ENCODE measurements at regions not wholly inside any gene's neighbourhood (a gene's known extent, or its start where the extent isn't known, plus 50 kb on each side); places are given as distances from the start of the nearest gene placed in this dataset.

DNA sequence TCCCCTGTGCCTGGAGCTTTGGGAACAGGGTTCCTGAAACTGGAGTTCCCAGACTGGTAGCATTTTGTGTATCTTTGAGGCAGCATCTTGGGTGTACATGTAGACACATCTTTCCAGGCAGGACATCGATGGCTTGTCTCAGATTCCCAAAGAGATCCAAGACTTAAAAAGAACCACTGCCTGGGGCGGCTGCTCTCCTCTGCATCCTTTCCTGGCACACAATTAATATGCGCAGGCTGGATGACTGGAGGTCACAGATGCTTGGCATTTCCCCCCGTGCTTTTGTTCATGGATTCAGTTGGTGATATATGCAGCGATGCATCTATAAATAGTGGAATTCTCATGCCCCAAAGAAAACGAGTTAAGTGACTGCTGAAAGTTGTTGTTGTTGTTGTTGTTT, 80.5 kb downstream of the CLDN34 start:
- no peak for DNase-seq

- DNase-seq = no peak
Measured at GRCh38 chrX:10048076-10048475, 80.9 kb downstream of the CLDN34 start.

DNA sequence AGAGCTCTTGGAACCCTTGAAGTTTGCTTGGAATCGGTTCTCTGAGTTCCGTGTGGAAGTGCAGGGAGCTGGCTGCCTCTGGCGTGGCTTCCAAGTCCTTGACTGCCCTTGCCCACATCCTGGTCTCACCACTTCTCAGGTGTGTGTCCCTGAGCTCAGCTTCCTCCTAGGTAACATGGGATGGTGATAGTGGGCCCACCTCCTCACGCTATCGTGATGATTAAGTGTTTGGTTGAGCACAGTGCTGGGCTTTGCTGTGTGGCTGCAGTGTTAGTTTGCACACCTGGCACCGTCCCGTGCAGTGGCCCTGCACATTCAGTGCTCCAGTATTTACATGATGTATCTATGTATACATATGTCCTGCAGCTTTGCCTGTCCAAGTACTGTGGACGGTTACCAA, 81.5 kb downstream of the CLDN34 start:
- DNase-seq = no peak

DNA sequence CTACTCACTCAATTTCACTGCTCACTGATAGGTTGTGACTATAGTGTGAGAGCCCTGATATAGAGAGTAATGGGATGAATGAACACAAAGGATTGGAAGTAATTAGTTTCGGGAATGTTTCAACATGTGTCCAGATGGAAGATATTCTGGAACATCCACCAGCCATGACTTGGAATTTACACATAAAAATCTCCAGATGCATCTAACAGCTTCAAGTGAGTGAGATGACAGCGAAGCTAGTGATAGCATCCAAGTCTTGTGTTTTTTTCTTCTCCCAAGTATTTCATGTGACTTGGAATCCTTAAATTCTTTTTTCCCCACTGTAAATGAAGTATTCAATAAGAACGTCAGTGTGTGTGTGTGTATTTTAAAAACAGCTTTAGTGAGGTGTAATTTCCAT, 82.1 kb downstream of the CLDN34 start:
- DNase-seq = no peak

GRCh38 chrX:10050481-10050880, 83.3 kb downstream of the CLDN34 start:
- no peak for DNase-seq

DNA sequence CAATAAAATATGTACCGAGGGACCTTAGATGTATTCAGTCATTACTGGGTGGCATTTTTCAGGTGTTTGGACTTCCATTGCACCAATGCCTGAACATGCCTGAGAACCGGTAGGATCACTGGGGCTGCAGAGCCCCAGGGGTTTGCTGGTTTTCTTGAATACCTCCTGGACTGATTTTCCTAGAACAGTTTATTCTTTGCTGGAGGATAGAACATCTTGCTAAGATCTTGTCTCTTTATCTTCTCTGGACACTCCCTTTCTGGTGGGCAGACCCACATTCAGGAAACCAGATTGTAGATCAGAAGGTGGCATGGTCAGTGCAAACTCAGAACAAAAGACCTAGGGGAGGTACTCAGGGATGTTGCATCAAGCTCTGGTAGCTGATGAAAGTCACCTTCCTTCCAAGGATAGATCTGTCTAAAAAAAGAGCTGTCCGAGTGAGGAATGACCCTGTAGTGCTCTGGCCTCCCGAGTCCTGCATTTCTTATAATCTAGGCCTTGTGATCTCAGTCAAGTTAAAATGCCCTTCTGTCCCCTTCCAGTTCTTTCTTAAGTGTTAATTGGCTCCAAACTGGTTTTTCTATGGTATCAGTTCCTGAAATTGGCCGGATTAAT, 84.8 kb downstream of the CLDN34 start:
- no peak for DNase-seq

DNA sequence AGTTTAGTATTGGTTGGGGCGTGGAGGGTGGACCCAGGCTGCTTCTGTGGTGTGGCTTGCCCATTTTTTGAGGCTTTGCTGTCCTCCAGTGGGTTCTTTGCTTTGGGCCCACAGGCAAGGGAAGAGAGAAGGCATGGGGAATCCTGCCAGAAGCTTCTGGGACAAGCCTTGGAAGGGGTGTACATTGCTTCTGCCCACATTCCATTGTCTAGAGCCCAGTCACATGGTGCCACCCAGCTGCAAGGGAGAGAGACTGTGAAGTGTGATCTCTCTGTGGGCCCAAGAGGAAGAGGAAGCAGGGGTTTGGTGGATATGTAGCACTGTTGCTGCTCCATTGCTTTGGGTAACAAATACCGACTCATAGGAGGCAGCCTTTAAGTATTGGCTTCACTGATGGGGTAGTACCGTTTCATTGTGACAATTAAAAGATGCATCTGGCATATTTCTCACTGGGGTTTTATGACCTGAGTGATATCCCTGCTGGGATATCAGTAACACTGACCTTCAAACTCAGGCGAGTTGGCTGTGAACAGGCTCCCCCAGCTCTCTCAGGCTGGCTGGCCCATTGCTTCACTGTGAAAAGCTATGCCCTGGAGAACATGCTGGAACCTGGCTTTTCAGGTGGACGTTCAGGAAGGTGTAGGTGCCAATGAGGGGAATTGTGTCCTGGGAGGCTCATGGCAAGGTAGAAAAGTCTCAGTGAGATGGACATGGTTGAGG, 85.9 kb downstream of the CLDN34 start:
- DNase-seq = no peak

DNA sequence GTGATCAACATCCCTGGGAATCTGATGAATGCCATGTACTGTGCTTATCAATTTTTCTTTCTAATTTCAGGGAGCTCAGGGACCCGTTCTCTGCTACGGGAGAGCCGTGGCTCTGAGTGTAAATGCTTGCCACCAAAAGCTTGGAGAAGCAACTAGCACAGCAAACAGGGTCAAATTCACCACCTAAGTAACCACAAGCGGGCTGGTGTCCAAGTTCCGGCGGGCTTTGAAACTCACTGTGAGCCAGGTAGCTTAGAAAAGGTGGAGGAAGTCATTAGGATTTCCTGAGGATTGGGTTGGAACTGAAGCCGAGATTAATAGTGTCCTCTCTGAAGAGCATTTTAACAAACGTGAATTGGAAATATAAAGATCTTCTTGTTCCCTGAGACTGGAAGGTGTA, 87.2 kb downstream of the CLDN34 start:
- DNase-seq = no peak

- no peak for DNase-seq
Measured at GRCh38 chrX:10055430-10055829, 88.3 kb downstream of the CLDN34 start.

GRCh38 chrX:10062352-10062751, 94.4 kb upstream of the CLCN4 start:
- DNase-seq = no peak

DNA sequence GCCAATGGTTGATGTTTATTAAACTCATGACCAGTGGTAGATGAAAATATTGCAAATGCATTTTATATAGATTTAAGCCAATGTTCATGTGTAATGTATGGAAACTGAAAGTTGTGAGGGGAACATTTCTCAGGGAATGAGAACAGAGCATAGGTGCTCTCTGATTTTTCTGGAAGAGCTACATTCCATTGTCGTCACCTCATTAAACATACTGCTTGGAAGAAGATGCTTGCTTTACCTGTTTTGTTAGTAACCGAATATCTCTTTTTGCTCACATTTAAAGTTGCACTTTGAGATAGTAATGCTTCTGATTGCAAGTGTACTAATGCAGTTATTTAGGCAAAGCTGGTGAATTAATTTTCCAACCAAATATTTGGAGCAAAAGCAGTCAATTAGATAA, 93.8 kb upstream of the CLCN4 start:
- DNase-seq = no peak

DNA sequence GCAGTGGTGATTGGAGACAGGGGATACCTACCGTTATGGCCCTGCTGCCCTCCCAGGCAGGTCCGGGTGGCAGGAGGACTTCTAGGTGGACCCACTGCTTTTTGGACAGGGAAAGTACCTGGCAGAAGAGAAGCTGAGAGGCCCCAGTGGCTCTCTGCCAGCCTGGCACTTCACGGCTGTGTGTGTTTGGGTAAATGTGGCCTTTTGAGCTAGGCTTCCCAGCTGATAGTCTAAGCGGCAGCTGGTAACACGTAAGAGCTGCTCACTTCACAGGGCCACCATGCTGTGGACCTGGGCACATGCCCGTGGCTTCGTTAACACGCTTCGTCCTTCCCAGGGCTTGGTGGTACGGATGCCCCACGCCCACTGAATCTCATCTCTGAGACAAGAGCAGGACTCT, 92.0 kb upstream of the CLCN4 start:
- DNase-seq = no peak

- DNase-seq = no peak
Measured at GRCh38 chrX:10070714-10071436, 85.9 kb upstream of the CLCN4 start.

GRCh38 chrX:10071451-10072144, 85.2 kb upstream of the CLCN4 start:
- DNase-seq = no peak

DNA sequence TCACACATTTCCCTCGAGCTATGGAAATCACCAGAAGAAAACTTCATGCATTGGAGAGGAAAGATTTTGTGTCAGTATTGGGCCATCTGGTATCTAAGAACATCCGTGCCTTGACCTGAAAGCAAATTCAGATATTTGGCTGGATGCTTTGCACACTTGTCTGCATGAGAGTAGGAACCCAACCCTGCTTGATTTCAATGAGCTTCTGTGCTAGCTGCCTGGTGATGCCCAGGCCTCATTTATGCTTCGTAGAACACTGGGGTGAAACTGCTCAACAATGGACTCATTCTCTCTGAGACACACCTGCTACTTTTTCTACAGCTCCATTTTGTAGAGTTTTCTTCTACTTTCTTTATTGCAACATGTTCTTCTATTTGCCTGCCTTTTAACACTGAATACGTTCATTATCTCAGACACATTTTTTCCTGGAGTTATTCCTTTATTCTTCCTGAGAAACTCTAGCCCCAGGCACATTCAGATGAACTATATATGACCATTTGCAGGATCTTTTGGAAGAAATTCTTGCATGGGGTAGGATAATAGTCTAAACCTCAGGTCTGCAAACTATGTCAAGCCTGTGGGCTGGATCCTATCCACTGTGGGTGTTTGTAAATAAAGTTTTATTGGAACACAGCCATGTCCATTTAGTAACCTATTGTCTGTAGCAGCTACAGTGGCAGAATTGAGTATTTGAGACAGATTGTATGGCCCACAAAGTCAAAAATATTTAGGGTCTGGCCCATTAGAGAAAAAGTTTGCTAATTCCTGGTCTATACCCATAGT, 83.8 kb upstream of the CLCN4 start:
- DNase-seq = no peak

GRCh38 chrX:10073671-10074070, 83.1 kb upstream of the CLCN4 start:
- DNase-seq = no peak

GRCh38 chrX:10074241-10074941, 82.4 kb upstream of the CLCN4 start:
- no peak for DNase-seq

DNA sequence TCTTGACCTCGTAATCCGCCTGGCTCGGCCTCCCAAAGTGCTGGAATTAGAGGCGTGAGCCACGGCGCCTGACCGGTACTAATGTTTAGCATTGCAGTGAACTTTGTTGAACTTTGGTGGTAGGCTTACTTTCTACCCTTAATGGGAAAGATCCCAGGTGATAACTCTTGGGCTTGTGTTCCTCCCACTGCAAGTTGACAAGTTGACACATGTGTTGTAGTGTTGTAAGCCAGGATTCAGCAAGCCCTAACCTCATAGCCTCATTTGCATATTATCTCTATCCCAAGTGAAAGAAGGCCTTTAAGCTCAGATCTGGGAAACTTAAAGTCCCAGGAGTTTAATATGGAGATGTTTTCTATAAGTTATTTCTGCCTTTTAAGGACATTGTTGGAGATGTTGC, 80.0 kb upstream of the CLCN4 start:
- no peak for DNase-seq

DNA sequence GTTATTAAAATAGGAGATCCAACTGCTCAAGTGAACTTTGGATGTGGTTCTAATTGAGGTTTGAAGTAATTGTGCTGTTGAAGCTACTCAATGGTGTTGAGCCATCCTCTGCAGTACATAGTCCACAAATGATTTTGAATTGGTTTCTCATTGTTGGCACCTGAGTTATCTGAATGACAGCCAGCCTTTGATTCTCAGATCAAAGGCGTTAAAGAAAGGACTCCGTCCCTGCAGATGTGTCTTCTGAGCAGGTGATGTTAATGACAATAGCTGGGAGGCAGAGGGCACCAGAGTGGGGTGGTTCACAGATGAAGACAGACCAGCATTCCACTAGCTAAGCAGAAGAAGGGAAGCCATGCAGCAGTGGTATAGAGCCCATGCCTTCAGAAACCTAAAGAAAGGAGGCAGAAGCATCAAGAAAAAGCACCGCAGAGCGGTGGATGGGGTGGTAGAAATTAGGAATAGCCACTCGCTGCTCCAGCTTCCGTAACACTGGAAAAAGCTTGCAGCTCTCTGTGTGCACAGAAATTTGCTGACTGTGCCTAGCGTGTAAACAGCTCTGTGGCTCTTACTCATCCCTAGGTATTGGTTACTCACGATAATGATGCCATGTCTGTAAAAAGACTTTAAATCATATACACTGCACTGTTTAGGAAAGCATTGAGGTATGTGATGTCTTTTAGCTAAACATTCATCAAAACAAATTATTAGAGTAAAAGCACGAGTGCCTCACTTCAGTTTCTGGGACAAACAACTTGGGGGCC, 79.2 kb upstream of the CLCN4 start:
- peak; percentile 18 to 43 for DNase-seq

DNA sequence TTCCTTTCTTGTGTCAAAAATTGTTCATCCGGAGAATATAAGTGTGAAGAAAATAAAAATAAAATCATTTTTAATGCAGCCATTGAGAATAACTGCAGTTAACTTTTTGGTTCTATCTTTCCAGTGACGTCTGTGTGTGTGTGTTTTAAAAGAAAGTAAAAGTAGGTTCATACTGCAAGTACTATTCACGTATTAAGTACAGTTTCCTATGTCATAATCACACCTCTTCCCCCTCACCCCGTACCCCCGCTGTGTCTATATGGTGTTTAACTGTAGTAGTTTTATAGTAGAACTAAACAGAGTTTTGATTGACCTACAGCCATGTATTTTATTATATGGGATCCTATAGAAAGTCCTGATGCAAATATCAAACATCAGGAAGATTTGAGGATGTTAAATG, 78.5 kb upstream of the CLCN4 start:
- DNase-seq = no peak

- no peak for DNase-seq
Measured at GRCh38 chrX:10079231-10079630, 77.5 kb upstream of the CLCN4 start.
